PC-9 (cell line): ENCODE measurements at regions not wholly inside any gene's neighbourhood (a gene's known extent, or its start where the extent isn't known, plus 50 kb on each side); places are given as distances from the start of the nearest gene placed in this dataset.

Source experiments
- BruUV-seq: library from RNA; stranded (reverse); fragments of 400-500 nt; replicated peaks from 2 replicates; lab custom pipeline; 2021; lab: Mats Ljungman, UMichigan
- CTCF ChIA-PET: fragments of 300-600 bp; sonication (Branson Sonifier 250); formaldehyde crosslinking; loops from one replicate; lab custom pipeline; 2022; ENCODE audit warnings: antibody characterized with exemption; lab: Charles Lee
- POLR2A ChIA-PET: fragments of 300-600 bp; sonication (Branson Sonifier 250); formaldehyde crosslinking; loops from one replicate; lab custom pipeline; 2022; ENCODE audit warnings: antibody characterized with exemption; ENCODE audit not compliant: unreplicated experiment; lab: Charles Lee
- DNase-seq, 2 experiments: peaks; one replicate each; pipeline versions ENCODE4 v3.0.0 to v3.0.0-alpha.2; 2015 to 2022; ENCODE audit warnings: mixed read lengths in 1 of 2
- H2AFZ ChIP-seq: fragments of 200-600 bp; sonication (generic); 2 replicates; pipeline ENCODE4 v1.8.1; 2017; ENCODE audit warnings: antibody characterized with exemption
- H3F3A ChIP-seq: fragments of 200-600 bp; sonication (generic); 2 replicates; pipeline ENCODE4 v1.8.1; 2017; ENCODE audit warnings: antibody characterized with exemption, mild to moderate bottlenecking, low read depth; ENCODE audit not compliant: insufficient read depth
- H3K27ac ChIP-seq: fragments of 200-600 bp; sonication (generic); 2 replicates; pipeline ENCODE4 v1.6.1; 2016; ENCODE audit warnings: mixed run types
- H3K27me3 ChIP-seq: fragments of 200-600 bp; sonication (generic); 2 replicates; pipeline ENCODE4 v1.6.1; 2016; ENCODE audit warnings: low read depth, mixed run types; ENCODE audit not compliant: insufficient read depth
- H3K36me3 ChIP-seq: fragments of 200-600 bp; sonication (generic); 2 replicates; pipeline ENCODE4 v1.6.1; 2016; ENCODE audit warnings: low read depth, mixed run types
- H3K4me1 ChIP-seq: fragments of 200-600 bp; sonication (generic); replicated peaks from 2 replicates; pipeline ENCODE4 v1.6.1; 2016; ENCODE audit warnings: mixed run types; ENCODE audit not compliant: insufficient read depth
- H3K4me2 ChIP-seq: fragments of 200-600 bp; sonication (generic); 2 replicates; pipeline ENCODE4 v1.6.1; 2017; ENCODE audit warnings: mixed run types
- H3K4me3 ChIP-seq: fragments of 200-600 bp; sonication (generic); 2 replicates; pipeline ENCODE4 v1.6.1; 2016; ENCODE audit warnings: mixed run types
- H3K79me2 ChIP-seq: fragments of 200-600 bp; sonication (generic); 2 replicates; pipeline ENCODE4 v1.6.1; 2017; ENCODE audit warnings: low read depth, mixed run types
- H3K9me2 ChIP-seq: fragments of 200-600 bp; sonication (generic); 2 replicates; pipeline ENCODE4 v1.8.1; 2017; ENCODE audit warnings: mild to moderate bottlenecking; ENCODE audit not compliant: insufficient read depth
- H3K9me3 ChIP-seq: fragments of 200-600 bp; sonication (generic); 2 replicates; pipeline ENCODE4 v1.8.1; 2016; ENCODE audit warnings: low read depth; ENCODE audit not compliant: insufficient read depth
- H4K20me1 ChIP-seq: fragments of 200-600 bp; sonication (generic); 2 replicates; pipeline ENCODE4 v1.8.1; 2017; ENCODE audit not compliant: insufficient read depth
- EZH2 ChIP-seq: fragments of 200-600 bp; sonication (generic); IDR thresholded peaks from 2 replicates; pipeline ENCODE4 v1.8.0; 2017; ENCODE audit warnings: antibody characterized with exemption, low read depth
- intact Hi-C: fragments of 100-400 bp; cut with micrococcal nuclease; formaldehyde crosslinking; loops from one replicate; pipeline ENCODE4 v1.10.0; 2022; ENCODE audit not compliant: unreplicated experiment
- TF ChIP-seq, protein P1 (sequence below): fragments of 200-600 bp; sonication (generic); conservative IDR thresholded peaks from 2 replicates; pipeline ENCODE4 v1.6.1; 2017; ENCODE audit warnings: mixed run types, antibody characterized with exemption, mild to moderate bottlenecking, moderate library complexity

DNA sequence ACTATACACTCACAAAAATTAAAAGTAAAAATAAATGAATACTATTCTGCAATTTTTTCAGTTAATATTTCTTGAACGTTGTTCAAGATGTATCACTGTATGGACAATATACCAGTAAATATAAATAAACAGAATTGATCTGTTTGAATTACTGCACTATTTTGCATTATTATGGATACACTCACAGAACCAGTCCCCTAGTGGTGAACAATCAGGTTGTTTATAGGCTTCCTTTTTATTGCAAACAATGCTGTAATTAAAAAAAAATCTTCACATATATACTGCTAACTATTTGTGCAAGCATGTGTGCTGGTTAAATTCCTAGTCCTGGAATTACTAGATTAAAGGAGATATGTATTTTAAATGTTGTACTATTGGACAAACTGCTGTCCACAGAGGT is 306.0 kb downstream of the FBXO15 start:
- H3K79me2 ChIP-seq = no peaks in the 10 kb centered on the region
- H4K20me1 ChIP-seq = no peaks in the 10 kb centered on the region
- intact Hi-C loops = loop anchor here (1.0 to 10.0 kb wide), 3 partner anchors 157 to 1079 kb away; no protein-coding TSS in a partner anchor
- no peak for DNase-seq
- peaks cover 18% of the 10 kb centered on the region for H3K4me1 ChIP-seq
- H3K27ac ChIP-seq = no peak overlapping the region
- no peak overlapping the region for H2AFZ ChIP-seq
- H3K27me3 ChIP-seq = no peaks in the 10 kb centered on the region
- TF ChIP-seq EZH2 = no peak
- TF ChIP-seq, protein P1, sequence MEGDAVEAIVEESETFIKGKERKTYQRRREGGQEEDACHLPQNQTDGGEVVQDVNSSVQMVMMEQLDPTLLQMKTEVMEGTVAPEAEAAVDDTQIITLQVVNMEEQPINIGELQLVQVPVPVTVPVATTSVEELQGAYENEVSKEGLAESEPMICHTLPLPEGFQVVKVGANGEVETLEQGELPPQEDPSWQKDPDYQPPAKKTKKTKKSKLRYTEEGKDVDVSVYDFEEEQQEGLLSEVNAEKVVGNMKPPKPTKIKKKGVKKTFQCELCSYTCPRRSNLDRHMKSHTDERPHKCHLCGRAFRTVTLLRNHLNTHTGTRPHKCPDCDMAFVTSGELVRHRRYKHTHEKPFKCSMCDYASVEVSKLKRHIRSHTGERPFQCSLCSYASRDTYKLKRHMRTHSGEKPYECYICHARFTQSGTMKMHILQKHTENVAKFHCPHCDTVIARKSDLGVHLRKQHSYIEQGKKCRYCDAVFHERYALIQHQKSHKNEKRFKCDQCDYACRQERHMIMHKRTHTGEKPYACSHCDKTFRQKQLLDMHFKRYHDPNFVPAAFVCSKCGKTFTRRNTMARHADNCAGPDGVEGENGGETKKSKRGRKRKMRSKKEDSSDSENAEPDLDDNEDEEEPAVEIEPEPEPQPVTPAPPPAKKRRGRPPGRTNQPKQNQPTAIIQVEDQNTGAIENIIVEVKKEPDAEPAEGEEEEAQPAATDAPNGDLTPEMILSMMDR = peak; percentile 30; the same call in 1 of the 2 replicates
- H3F3A ChIP-seq = peaks cover 6% of the 10 kb centered on the region; the same call in 1 of the 2 replicates
- ChIA-PET CTCF (no interaction called here), POLR2A (no interaction called here)
- no peaks in the 10 kb centered on the region for H3K9me2 ChIP-seq
- no peak overlapping the region for H3K4me2 ChIP-seq
- H3K4me3 ChIP-seq = no peak overlapping the region
- BruUV-seq = no TSS peak
- H3K36me3 ChIP-seq = no peaks in the 10 kb centered on the region
- no peaks in the 10 kb centered on the region for H3K9me3 ChIP-seq

DNA sequence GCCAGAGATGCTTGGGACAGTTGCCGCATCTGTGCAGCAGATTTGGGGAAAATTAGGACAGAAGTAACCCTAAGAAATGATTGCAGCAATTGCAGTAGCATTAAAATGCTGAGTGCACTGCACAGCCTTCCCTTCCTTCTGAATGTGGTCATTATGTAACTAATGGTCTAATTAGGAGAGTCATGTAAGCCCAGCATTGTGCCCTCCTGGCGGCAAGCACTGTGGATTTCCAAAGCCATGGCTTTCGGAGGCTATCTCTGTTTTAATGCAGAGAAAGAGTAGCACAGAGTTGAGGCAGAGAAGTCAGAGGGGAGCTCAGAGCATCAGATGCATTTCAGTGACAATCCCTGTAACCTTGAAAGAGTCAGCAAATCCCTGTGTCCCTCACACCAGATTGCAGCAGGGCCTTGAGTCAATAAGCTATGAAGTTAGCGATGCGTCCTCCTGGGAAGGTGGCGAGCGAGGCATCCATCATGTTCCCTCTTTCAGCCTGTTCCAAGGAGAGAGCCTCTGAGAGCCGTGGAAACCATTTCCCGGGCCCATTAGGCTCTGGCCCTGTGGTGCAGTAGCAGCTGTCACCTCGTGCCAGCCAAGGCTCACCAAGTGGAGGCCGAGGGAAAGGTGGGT is 307.2 kb downstream of the FBXO15 start:
- TF ChIP-seq, protein P1 = no peak
- TF ChIP-seq EZH2 = no peak
- no peaks in the 10 kb centered on the region for H3K36me3 ChIP-seq
- ChIA-PET CTCF (no interaction called here), POLR2A (no interaction called here)
- DNase-seq = no peak
- no peak overlapping the region for H3K4me3 ChIP-seq
- no peaks in the 10 kb centered on the region for H3K9me3 ChIP-seq
- H2AFZ ChIP-seq = no peak overlapping the region
- H3K4me1 ChIP-seq = peaks cover 18% of the 10 kb centered on the region
- H3K27me3 ChIP-seq = no peaks in the 10 kb centered on the region
- no peaks in the 10 kb centered on the region for H3K9me2 ChIP-seq
- BruUV-seq = no TSS peak
- intact Hi-C loops = loop anchor here (10.0 kb wide), 2 partner anchors 156 to 274 kb away; no protein-coding TSS in a partner anchor
- no peak overlapping the region for H3K4me2 ChIP-seq
- no peak overlapping the region for H3K27ac ChIP-seq
- peaks cover 6% of the 10 kb centered on the region; the same call in 1 of the 2 replicates for H3F3A ChIP-seq
- no peaks in the 10 kb centered on the region for H3K79me2 ChIP-seq
- no peaks in the 10 kb centered on the region for H4K20me1 ChIP-seq

DNA sequence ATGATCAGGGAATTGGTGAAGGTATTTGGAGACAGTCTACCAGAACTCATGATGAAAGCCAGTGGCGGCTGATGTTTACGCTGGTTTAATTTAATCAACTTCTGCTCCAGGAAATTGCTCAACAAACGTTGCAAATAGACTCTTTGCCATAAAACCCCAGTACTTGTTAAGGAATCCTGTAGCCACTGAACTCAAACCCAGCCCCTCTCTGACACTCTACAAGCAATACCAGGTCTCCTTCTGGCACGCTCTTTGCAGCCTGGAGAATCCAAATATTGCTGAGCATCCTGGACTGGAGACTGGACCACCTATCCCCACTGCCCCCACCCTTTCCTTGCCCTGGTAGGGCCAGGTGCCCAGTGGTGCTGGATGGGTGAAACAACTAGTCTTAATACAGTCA is 308.2 kb downstream of the FBXO15 start:
- CTCF ChIA-PET = no interaction called here
- Histone ChIP-seq H3K79me2 (no peaks in the 10 kb centered on the region), H3K9me2 (no peaks in the 10 kb centered on the region), H3K27ac (no peak overlapping the region), H2AFZ (no peak overlapping the region), H3K27me3 (no peaks in the 10 kb centered on the region), H3F3A (peaks cover 6% of the 10 kb centered on the region; the same call in 1 of the 2 replicates), H3K4me1 (peaks cover 18% of the 10 kb centered on the region), H3K9me3 (no peaks in the 10 kb centered on the region), H3K4me3 (no peak overlapping the region), H4K20me1 (no peaks in the 10 kb centered on the region), H3K4me2 (no peak overlapping the region), H3K36me3 (no peaks in the 10 kb centered on the region)
- intact Hi-C loops = no loop called here
- no TSS peak for BruUV-seq
- TF ChIP-seq, protein P1 = no peak
- TF ChIP-seq EZH2 = no peak
- POLR2A ChIA-PET = no interaction called here
- DNase-seq = no peak
